Upper lobe of left lung (tissue), 6 donors: ENCODE measurements at regions not wholly inside any gene's neighbourhood (a gene's known extent, or its start where the extent isn't known, plus 50 kb on each side); places are given as distances from the start of the nearest gene placed in this dataset.

Experiments
- ATAC-seq, 2 donors: fragments of 200-7000 bp; cut with Tn5 transposase; one replicate each; pipeline ENCODE4 v1.9.1; 2022; ENCODE audit warnings: mild to moderate bottlenecking in 2 of 2, moderate library complexity in 2 of 2; ENCODE audit not compliant: low FRiP score in 2 of 2
- DNase-seq, 2 donors: peaks; one replicate each; pipeline ENCODE4 v3.0.0-alpha.2; 2019 to 2020
- H3K27ac ChIP-seq, 4 donors: fragments of 200-600 bp; sonication (generic); one replicate each; pipeline ENCODE4 v1.5.1; 2016 to 2019
- H3K27me3 ChIP-seq, 4 donors: fragments of 200-600 bp; sonication (generic); one replicate each; pipeline ENCODE4 v1.5.1; 2017 to 2019
- H3K36me3 ChIP-seq, 4 donors: fragments of 200-600 bp; sonication (generic); one replicate each; pipeline ENCODE4 v1.5.1; 2016 to 2019
- H3K4me1 ChIP-seq, 4 donors: fragments of 200-600 bp; sonication (generic); one replicate each; pipeline ENCODE4 v1.5.1; 2018 to 2019
- H3K4me3 ChIP-seq, 4 donors: fragments of 200-600 bp; sonication (generic); one replicate each; pipeline ENCODE4 v1.5.1; 2017 to 2019; ENCODE audit warnings: mild to moderate bottlenecking in 2 of 4, moderate library complexity in 1 of 4
- H3K9me3 ChIP-seq, 4 donors: fragments of 200-600 bp; sonication (generic); one replicate each; pipeline ENCODE4 v1.5.1; 2018 to 2019
- EP300 ChIP-seq, 4 donors: sonication (generic); formaldehyde crosslinking; IDR thresholded peaks; one replicate each; pipeline ENCODE4 v1.5.1; 2017; ENCODE audit warnings: antibody characterized with exemption in 4 of 4, control low read depth in 2 of 4
- POLR2A ChIP-seq, 4 donors: fragments of 450-650 bp; IDR thresholded peaks; one replicate each; pipeline ENCODE4 v1.5.1; 2016 to 2017; ENCODE audit warnings: antibody characterized with exemption in 4 of 4, mild to moderate bottlenecking in 2 of 4
- POLR2AphosphoS5 ChIP-seq, 2 donors: sonication (generic); formaldehyde crosslinking; IDR thresholded peaks; one replicate each; pipeline ENCODE4 v1.5.1; 2017; ENCODE audit warnings: antibody characterized with exemption in 2 of 2
- WGBS, 2 donors: methylation state at CpG; one replicate each; pipeline ENCODE4 v1.1.5; 2017 to 2018; 5-methylcytosine and 5-hydroxymethylcytosine counted together
- TF ChIP-seq, protein P1 (sequence below), 6 experiments: fragments of 450-650 bp in 4 of 6; fragments of 200-600 bp in 2 of 6; sonication (generic) in 2 of 6; IDR thresholded peaks; one replicate each; pipeline ENCODE4 v1.5.1; 2016 to 2019; ENCODE audit warnings: antibody characterized with exemption in 6 of 6
- donor health status: DM: no; HTN: no; CAD: no; lungs with moderate emphysema.
- donor health status: DM: no; HTN: yes; CAD: no; lungs with severe emphysema.

DNA sequence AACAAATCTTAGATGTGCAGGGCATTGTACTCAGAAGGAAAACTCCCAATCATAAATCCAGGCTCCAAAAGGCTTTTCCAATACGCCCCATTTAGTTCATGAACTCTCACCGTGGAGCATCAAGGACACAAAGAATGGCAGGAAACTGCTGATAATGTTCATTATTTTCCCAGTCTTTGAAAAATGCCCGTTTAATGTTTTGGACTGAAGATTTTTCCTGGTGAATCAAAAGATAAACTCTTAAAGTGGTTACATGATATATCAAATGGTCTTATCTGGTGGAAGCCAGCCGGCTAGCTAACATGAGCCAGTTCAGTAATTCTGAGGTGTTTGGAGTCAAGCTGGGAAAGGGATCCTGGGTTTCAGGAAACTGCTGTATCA lies 62.1 kb upstream of the AP1S2 start:
- no peak overlapping the region for H3K27ac ChIP-seq
- TF ChIP-seq, protein P1, sequence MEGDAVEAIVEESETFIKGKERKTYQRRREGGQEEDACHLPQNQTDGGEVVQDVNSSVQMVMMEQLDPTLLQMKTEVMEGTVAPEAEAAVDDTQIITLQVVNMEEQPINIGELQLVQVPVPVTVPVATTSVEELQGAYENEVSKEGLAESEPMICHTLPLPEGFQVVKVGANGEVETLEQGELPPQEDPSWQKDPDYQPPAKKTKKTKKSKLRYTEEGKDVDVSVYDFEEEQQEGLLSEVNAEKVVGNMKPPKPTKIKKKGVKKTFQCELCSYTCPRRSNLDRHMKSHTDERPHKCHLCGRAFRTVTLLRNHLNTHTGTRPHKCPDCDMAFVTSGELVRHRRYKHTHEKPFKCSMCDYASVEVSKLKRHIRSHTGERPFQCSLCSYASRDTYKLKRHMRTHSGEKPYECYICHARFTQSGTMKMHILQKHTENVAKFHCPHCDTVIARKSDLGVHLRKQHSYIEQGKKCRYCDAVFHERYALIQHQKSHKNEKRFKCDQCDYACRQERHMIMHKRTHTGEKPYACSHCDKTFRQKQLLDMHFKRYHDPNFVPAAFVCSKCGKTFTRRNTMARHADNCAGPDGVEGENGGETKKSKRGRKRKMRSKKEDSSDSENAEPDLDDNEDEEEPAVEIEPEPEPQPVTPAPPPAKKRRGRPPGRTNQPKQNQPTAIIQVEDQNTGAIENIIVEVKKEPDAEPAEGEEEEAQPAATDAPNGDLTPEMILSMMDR (IDR thresholded peaks at IDR 0.05): no peak
- H3K27me3 ChIP-seq: no peaks in the 10 kb centered on the region
- WGBS, 2 donors: 33 to 44% methylated on average over 3 to 4 of the region's 4 CpGs
- ATAC-seq (no peak), DNase-seq (no peak)
- H3K9me3 ChIP-seq: no peaks in the 10 kb centered on the region
- H3K36me3 ChIP-seq: no peaks in the 10 kb centered on the region
- no peak overlapping the region for H3K4me3 ChIP-seq
- H3K4me1 ChIP-seq: peaks cover 0 to 7% (median 2%) of the 10 kb centered on the region in 4 donors

DNA sequence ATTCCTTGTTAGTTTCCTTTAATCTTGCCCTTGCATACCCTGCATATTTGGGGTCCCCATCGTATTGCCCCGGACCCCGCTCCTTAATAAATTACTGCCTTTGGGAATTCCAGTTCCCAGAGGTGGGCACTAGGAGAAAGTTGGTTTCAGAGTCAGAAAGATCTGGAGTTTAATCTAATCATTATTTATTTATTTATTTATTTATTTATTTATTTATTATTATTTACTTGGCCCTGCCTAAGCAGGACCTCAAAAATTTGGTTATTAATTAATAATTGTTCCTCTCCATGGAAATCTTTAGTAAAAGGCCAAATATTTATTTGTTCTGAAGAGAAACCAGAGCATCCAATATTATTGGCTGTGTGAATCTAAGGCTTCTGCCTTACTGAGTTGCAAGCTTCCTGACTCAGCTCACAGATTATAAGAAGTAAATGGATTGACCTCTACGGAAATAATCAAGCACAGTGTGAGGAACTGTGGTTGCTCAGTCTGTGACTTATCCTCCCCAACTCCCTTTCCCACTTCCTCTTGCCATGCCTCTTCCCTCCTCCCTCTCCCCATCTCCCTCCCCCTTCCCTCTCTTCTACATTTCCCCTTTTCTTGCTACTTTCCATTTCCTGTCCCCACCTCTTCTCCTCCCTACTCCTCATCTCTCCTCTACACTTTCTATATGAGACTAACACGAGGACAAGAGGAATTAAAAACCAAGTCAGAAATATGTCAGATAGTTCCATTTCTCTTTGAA lies 61.5 kb upstream of the AP1S2 start:
- 51 to 53% methylated on average over 4 to 5 of the region's 5 CpGs for WGBS, 2 donors
- ATAC-seq: peak; percentile 60 to 63
- no peak for DNase-seq
- H3K36me3 ChIP-seq: no peaks in the 10 kb centered on the region
- no peaks in the 10 kb centered on the region for H3K9me3 ChIP-seq
- H3K27me3 ChIP-seq: no peaks in the 10 kb centered on the region
- no peak for TF ChIP-seq POLR2A (IDR thresholded peaks at IDR 0.05)
- no peak overlapping the region for H3K4me3 ChIP-seq
- H3K27ac ChIP-seq: no peak overlapping the region
- peaks cover 0 to 7% (median 2%) of the 10 kb centered on the region in 4 donors for H3K4me1 ChIP-seq

- DNase-seq (no peak), ATAC-seq (no peak)
- Histone ChIP-seq H3K27ac (no peak overlapping the region), H3K4me1 (peaks cover 0 to 7% (median 2%) of the 10 kb centered on the region in 4 donors), H3K27me3 (no peaks in the 10 kb centered on the region), H3K36me3 (no peaks in the 10 kb centered on the region), H3K9me3 (no peaks in the 10 kb centered on the region), H3K4me3 (no peak overlapping the region)
- TF ChIP-seq EP300 (IDR thresholded peaks at IDR 0.05): no peak
- TF ChIP-seq, protein P1 (IDR thresholded peaks at IDR 0.05): no peak
- no peak for TF ChIP-seq POLR2A (IDR thresholded peaks at IDR 0.05)
- no peak for TF ChIP-seq POLR2AphosphoS5 (IDR thresholded peaks at IDR 0.05)
- 79 to 100% methylated on average over 1 of the region's 1 CpG for WGBS, 2 donors
Measured at GRCh38 chrX:15914486-15914885, 59.9 kb upstream of the AP1S2 start.

GRCh38 chrX:15913146-15913545 lies 58.5 kb upstream of the AP1S2 start:
- no peak for DNase-seq
- peaks cover 0 to 7% (median 2%) of the 10 kb centered on the region in 4 donors for H3K4me1 ChIP-seq
- WGBS, 2 donors: 91 to 100% methylated on average over 1 of the region's 1 CpG
- no peaks in the 10 kb centered on the region for H3K9me3 ChIP-seq
- H3K27me3 ChIP-seq: no peaks in the 10 kb centered on the region
- H3K36me3 ChIP-seq: no peaks in the 10 kb centered on the region
- no peak overlapping the region for H3K4me3 ChIP-seq
- no peak overlapping the region for H3K27ac ChIP-seq
- TF ChIP-seq, protein P1 (IDR thresholded peaks at IDR 0.05): no peak
- no peak for TF ChIP-seq POLR2A (IDR thresholded peaks at IDR 0.05)
- no peak for ATAC-seq

GRCh38 chrX:15911734-15912550 lies 57.3 kb upstream of the AP1S2 start:
- no peak overlapping the region for H3K4me3 ChIP-seq
- DNase-seq (peak in 1 of 2 donors; percentile 48), ATAC-seq (peak; percentile 72 to 80)
- no peaks in the 10 kb centered on the region for H3K36me3 ChIP-seq
- peak in 1 of 2 donors; percentile 31 for TF ChIP-seq POLR2AphosphoS5 (IDR thresholded peaks at IDR 0.05)
- TF ChIP-seq, protein P1 (IDR thresholded peaks at IDR 0.05): no peak
- TF ChIP-seq POLR2A (IDR thresholded peaks at IDR 0.05): no peak
- no peak for TF ChIP-seq EP300 (IDR thresholded peaks at IDR 0.05)
- peaks cover 0 to 1% (median 0%) of the 10 kb centered on the region in 4 donors for H3K27me3 ChIP-seq
- peaks cover 0 to 7% (median 2%) of the 10 kb centered on the region in 4 donors for H3K4me1 ChIP-seq
- no peaks in the 10 kb centered on the region for H3K9me3 ChIP-seq
- H3K27ac ChIP-seq: no peak overlapping the region
- WGBS, 2 donors: 83 to 87% methylated on average over 4 of the region's 4 CpGs
